H1 (cell line): ENCODE measurements at regions not wholly inside any gene's neighbourhood (a gene's known extent, or its start where the extent isn't known, plus 50 kb on each side); places are given as distances from the start of the nearest gene placed in this dataset.

Experiments
- CHD7 ChIP-seq: fragments of 300-600 bp; sonication (generic); IDR thresholded peaks from 2 replicates; pipeline ENCODE4 v1.7.1; 2012; ENCODE audit warnings: low read length, moderate library complexity, mild to moderate bottlenecking, inconsistent platforms; ENCODE audit not compliant: insufficient replicate concordance
- CTBP2 ChIP-seq: IDR thresholded peaks from 2 replicates; pipeline ENCODE4 v1.7.0; 2011; ENCODE audit warnings: borderline replicate concordance, mild to moderate bottlenecking, moderate library complexity, mixed read lengths, low read length; ENCODE audit not compliant: insufficient read depth, insufficient read length
- EP300 ChIP-seq, 2 experiments: IDR thresholded peaks; 1 replicate in 1 of 2; 2 replicates in 1 of 2; pipeline ENCODE4 v1.6.1; 2011 to 2012; ENCODE audit warnings: low read depth in 2 of 2, low read length in 2 of 2, mild to moderate bottlenecking in 2 of 2, borderline replicate concordance in 1 of 2, inconsistent platforms in 1 of 2, moderate library complexity in 1 of 2
- KDM5A ChIP-seq: fragments of 200-600 bp; IDR thresholded peaks from 2 replicates; pipeline ENCODE4 v1.7.1; 2012; ENCODE audit warnings: mild to moderate bottlenecking, low read length, inconsistent platforms, mixed read lengths

GRCh38 chr12:77486872-77487271 lies 343.8 kb upstream of the NAV3 start (continued):
- TF ChIP-seq CHD7 (no peak), CTBP2 (no peak), KDM5A (no peak), EP300 (IDR thresholded peaks at IDR 0.05; ENCODE audit: borderline replicate concordance in 1 of 2, low read depth in 2 of 2, low read length in 2 of 2) (no peak)
